ENCODE measurements at regions not wholly inside any gene's neighbourhood (a gene's known extent, or its start where the extent isn't known, plus 50 kb on each side); places are given as distances from the start of the nearest gene placed in this dataset.

- no peak overlapping the region for H3K4me2 ChIP-seq (ENCODE audit: low read depth, low read length, poor library complexity, severe bottlenecking)
- H3K27me3 ChIP-seq (ENCODE audit: insufficient read depth, low read length, poor library complexity, severe bottlenecking), result no peaks in the 10 kb centered on the region
- H3K9me3 ChIP-seq (ENCODE audit: insufficient read depth, low read depth, low read length), result no peaks in the 10 kb centered on the region
These were observed 820.1 kb upstream of the SORCS1 start for GRCh38 chr10:107984581-107984980.

DNA sequence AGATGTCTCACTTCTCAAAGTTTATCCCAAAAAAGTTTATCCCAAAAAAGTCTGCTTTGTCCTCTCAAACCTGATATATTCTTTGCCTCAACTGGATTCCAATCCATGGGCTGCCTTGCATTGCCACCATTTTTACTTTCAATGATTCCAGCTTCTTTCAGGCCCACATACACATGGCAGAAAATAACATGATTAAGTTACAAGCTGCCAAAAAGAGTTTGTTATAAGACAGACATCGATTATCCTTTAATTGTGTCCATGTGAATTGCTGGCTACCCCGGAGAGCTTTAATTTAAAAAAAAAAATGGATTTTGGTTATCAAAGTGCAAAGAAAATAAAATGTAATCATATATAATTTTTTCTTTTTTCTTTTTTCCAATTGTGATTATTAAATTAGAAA, 819.6 kb upstream of the SORCS1 start:
- Histone ChIP-seq H3K9me2 (replicated peaks; ENCODE audit: low read depth, low read length) (no peaks in the 10 kb centered on the region), H3K36me3 (ENCODE audit: insufficient read depth, low read length) (no peaks in the 10 kb centered on the region), H4K20me1 (ENCODE audit: insufficient read depth, low read length, poor library complexity, severe bottlenecking) (no peaks in the 10 kb centered on the region), H3K4me1 (ENCODE audit: insufficient read depth, low read length, poor library complexity, severe bottlenecking) (no peaks in the 10 kb centered on the region), H3K79me2 (ENCODE audit: insufficient read depth, low read length) (no peaks in the 10 kb centered on the region), H3K9ac (ENCODE audit: low read depth, low read length, poor library complexity, severe bottlenecking) (no peak overlapping the region), H3K27me3 (ENCODE audit: insufficient read depth, low read length, poor library complexity, severe bottlenecking) (no peaks in the 10 kb centered on the region), H3K9me3 (ENCODE audit: insufficient read depth, low read depth, low read length) (no peaks in the 10 kb centered on the region), H3K4me2 (ENCODE audit: low read depth, low read length, poor library complexity, severe bottlenecking) (no peak overlapping the region), H3F3A (ENCODE audit: low read depth) (no peaks in the 10 kb centered on the region), H2AFZ (ENCODE audit: low read length) (no peak overlapping the region), H3K4me3 (ENCODE audit: low read length, poor library complexity, severe bottlenecking) (no peak overlapping the region)
- TF ChIP-seq CTCF (conservative IDR thresholded peaks at IDR 0.05; ENCODE audit: low read length) (no peak), EZH2phosphoT487 (IDR thresholded peaks at IDR 0.05; ENCODE audit: borderline replicate concordance) (no peak)

More at GRCh38 chr10:107984581-107984980, 820.1 kb upstream of the SORCS1 start:
- H3K9me2 ChIP-seq (replicated peaks; ENCODE audit: low read depth, low read length), result no peaks in the 10 kb centered on the region
- H3F3A ChIP-seq (ENCODE audit: low read depth), result no peaks in the 10 kb centered on the region
- H3K4me3 ChIP-seq (ENCODE audit: low read length, poor library complexity, severe bottlenecking), result no peak overlapping the region
- no peak overlapping the region for H2AFZ ChIP-seq (ENCODE audit: low read length)
- TF ChIP-seq EZH2phosphoT487 (IDR thresholded peaks at IDR 0.05; ENCODE audit: borderline replicate concordance) (no peak), CTCF (conservative IDR thresholded peaks at IDR 0.05; ENCODE audit: low read length) (no peak)
- H3K9ac ChIP-seq (ENCODE audit: low read depth, low read length, poor library complexity, severe bottlenecking), result no peak overlapping the region
- H4K20me1 ChIP-seq (ENCODE audit: insufficient read depth, low read length, poor library complexity, severe bottlenecking), result no peaks in the 10 kb centered on the region
- H3K4me1 ChIP-seq (ENCODE audit: insufficient read depth, low read length, poor library complexity, severe bottlenecking), result no peaks in the 10 kb centered on the region
- no peaks in the 10 kb centered on the region for H3K36me3 ChIP-seq (ENCODE audit: insufficient read depth, low read length)
- H3K79me2 ChIP-seq (ENCODE audit: insufficient read depth, low read length), result no peaks in the 10 kb centered on the region

DNA sequence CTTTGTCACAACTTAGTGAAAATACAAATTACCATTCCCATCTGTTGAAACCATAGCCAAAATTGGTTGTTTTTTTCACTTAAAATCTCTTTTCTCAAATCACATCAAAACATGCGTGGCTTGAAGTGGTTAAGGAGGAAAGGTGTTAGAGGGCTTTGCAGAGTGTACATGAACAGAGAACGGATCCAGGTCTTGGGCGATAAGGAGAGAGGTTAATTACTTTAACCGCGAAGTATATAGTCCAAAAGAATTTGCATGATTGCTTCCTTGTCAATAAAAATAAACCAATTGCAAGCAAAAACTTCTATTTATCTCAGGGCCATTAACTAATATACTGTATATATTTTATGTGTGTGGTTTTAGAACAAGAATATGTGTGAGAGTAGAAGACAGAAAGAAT, 813.9 kb upstream of the SORCS1 start:
- Histone ChIP-seq H3K9me2 (replicated peaks; ENCODE audit: low read depth, low read length) (no peaks in the 10 kb centered on the region), H2AFZ (ENCODE audit: low read length) (no peak overlapping the region), H3F3A (ENCODE audit: low read depth) (no peaks in the 10 kb centered on the region), H3K9ac (ENCODE audit: low read depth, low read length, poor library complexity, severe bottlenecking) (no peak overlapping the region), H3K9me3 (ENCODE audit: insufficient read depth, low read depth, low read length) (no peaks in the 10 kb centered on the region), H3K79me2 (ENCODE audit: insufficient read depth, low read length) (no peaks in the 10 kb centered on the region), H3K27me3 (ENCODE audit: insufficient read depth, low read length, poor library complexity, severe bottlenecking) (no peaks in the 10 kb centered on the region), H3K4me3 (ENCODE audit: low read length, poor library complexity, severe bottlenecking) (no peak overlapping the region), H3K4me1 (ENCODE audit: insufficient read depth, low read length, poor library complexity, severe bottlenecking) (no peaks in the 10 kb centered on the region), H3K36me3 (ENCODE audit: insufficient read depth, low read length) (no peaks in the 10 kb centered on the region), H4K20me1 (ENCODE audit: insufficient read depth, low read length, poor library complexity, severe bottlenecking) (no peaks in the 10 kb centered on the region), H3K4me2 (ENCODE audit: low read depth, low read length, poor library complexity, severe bottlenecking) (no peak overlapping the region)
- no peak for TF ChIP-seq EZH2phosphoT487 (IDR thresholded peaks at IDR 0.05; ENCODE audit: borderline replicate concordance)
- no peak for TF ChIP-seq CTCF (conservative IDR thresholded peaks at IDR 0.05; ENCODE audit: low read length)

All from Loucy (cell line).